NCI-H1436 (cell line): ENCODE measurements at regions not wholly inside any gene's neighbourhood (a gene's known extent, or its start where the extent isn't known, plus 50 kb on each side); places are given as distances from the start of the nearest gene placed in this dataset.

Experiments
- DNase-seq: peaks from one replicate; lab custom pipeline; 2025; lab: John Stamatoyannopoulos, UW

DNA sequence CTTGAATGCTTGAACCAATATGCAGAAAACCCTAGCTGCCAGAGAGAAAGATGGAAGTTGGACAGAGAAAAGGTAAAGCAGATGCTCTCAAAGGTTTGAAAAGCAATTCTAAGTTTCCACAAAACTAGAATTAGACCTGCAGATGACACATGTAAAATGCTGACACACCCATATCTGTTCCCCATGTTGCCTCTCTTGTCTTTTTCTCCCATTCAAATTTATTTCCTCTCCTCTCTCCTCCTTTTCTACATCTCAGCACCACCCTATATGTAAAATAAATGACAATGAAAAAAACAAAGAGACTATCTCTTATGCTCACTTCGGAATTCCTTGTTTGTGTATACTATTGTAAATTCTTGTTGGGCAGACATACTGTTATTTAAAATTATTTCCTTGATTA is 75.5 kb upstream of the PLEKHA5 start:
- no peak for DNase-seq

DNA sequence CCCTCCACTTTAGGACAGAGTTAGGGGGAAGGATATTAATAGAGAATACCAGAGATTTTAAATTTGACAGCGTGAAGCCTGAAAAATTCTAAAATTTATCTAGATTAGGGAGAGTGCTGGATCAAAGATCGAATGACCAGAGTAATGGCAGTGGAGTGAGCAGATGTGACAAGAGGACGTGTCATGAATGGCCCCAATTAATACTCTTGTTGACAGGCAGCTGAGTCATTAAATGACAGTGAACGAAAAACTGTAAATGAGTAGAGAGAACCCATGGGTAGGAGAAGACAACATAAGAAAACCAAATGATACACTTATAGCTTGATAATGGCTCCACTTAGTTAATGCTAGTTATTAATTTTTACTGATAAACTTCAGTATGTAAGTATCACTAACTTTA is 73.9 kb upstream of the PLEKHA5 start:
- no peak for DNase-seq

DNA sequence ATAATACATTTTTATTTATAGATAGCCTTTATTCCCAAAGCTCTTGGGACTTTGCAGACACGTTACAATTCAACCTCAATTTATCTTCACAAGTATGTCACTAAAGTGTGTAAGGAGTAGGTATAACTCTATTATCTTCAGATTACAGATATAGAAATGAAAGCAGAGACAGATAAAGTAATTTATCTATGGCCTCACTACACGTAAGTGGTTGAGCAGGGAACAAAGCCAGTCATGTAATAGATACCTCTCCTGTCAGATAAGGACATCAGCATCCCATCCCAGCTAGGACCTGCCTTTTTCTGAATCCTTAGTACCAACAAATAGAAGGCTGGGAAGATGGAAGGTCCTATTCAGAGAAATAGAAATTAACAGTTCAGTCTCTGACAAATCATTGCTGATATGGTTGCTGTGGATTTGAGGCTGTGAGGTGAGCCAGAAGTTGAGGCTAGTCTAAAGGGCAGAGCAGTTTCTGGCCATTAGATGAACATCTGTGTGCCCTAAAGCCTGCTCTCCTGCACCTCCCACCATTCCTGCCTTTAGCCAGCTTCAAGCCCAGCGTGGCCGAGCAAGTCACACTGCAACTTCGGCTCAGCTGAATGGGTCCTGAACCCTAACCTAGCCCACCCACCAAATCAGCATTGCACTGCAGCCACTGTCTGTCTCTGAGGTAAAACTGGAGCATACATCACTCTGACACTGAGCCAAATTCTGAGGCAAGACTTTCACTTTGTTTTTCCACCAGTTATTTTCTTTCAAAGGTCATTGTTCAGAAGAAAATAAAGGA is 71.1 kb upstream of the PLEKHA5 start:
- DNase-seq: no peak

DNA sequence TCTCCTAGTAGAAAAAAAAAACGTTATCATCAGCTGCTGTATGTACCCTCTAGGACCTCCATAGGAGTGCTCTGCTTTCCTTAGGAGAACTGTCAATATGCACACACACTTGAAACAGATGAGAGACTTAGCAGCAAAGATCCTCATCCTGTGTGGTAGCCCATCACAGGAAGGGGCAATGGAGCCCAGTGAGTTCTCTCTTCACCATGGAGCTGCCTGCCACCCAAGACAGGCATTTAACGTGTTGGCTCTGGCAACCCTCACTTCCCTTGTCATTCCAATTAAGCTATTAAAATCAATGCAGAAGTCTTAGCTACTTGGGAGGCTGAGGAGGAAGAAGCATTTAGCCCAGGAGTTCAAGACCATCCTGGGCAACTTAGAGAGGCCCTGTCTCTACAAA is 64.8 kb upstream of the PLEKHA5 start:
- no peak for DNase-seq

DNA sequence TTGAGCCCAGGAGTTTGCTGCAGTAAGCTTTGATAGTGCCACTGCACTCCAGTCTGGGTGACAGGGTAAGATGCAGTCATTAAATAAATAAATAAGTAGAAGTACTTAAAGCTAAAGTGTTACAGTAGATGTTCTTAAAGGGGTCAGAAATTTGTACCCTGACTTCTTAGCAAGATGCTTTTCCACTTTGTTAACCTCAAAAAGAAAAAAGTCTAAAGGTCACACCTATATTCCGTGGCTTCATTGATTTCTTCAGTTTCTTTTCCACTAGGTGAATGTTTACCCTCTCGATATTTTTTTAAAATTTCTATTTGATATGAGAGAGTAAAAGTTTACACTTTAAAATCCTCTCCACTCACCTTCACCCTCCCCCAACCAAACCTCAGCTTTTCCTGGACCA is 64.3 kb upstream of the PLEKHA5 start:
- no peak for DNase-seq

DNA sequence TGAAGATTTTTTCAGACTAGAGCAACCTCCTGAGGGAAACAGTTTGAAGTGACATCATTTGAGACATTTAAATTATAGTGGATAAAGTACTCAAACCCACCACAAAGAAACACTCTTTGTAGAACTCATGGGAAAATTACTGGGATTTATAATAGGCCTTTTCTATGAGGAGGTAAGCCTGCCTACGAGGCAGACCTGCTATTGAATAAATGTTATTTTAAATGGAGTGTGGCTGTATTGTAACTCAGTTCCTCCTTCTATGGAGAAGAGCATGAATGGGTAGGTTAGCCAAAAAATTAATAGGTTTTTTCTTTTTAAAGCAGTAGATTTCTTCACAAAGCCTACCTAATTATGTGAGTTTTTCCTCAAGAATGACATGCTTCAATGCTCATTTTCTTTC is 63.7 kb upstream of the PLEKHA5 start:
- DNase-seq: no peak

DNA sequence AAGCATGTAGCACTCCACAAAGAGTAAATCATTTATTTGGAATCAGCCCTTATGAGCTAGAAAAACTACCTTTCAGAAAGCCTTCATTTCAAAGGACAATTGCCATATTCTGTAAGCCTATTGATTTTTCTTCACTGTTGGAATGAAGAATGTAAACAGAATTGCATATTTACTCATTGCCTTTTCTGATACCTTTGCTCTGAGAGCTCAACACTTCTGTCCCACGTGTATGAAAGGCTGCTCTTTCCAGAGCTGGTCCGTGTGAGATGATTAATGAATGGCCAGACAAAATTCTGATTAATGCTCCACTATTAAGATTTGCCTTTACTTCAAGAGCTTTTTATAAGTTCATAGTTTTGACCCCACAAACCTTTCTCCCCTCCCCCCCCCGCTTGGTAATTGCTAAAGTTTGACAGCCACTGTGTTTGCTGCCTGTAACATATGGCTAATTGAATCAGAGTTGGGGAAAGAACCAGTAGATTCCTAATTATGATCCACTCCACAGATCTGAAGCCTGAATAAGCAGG is 63.0 kb upstream of the PLEKHA5 start:
- no peak for DNase-seq

DNA sequence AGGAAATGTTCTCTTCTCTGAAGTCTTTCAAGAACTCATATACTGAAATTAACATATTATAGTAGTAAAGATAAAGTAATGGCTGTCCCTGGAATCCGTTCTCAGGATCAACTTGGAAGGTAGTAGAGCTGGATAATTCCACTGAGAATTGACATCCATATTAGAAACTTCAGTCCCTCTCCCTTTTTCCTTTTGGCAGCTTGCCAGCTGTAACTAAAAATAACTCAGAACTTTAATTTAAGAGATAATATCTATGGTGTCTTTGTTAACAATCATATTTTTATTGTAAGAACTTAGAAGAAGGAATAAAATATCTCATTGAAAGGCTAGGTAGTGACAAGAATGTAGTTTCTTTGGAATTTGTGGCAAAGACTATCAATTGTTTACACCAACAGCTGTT is 61.4 kb upstream of the PLEKHA5 start:
- no peak for DNase-seq

DNA sequence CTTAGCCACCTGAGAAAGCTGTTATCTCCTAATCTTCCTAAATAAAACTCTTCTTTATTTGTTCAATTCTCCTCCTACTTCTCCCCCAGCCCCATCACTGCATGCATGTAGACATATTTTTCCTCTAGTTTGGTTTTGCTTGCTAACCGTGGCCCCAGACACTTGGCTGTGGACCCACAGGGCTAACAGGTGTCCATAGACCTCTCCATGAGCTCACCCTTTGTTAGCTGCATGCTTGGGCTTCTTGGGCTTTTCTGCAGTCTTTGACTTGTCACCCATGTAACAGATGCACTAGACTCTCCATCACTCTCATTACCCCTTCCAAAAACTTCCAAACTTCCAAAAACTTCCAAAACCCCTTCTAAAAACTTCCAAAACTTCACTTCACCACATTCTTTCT is 59.2 kb upstream of the PLEKHA5 start:
- no peak for DNase-seq

DNA sequence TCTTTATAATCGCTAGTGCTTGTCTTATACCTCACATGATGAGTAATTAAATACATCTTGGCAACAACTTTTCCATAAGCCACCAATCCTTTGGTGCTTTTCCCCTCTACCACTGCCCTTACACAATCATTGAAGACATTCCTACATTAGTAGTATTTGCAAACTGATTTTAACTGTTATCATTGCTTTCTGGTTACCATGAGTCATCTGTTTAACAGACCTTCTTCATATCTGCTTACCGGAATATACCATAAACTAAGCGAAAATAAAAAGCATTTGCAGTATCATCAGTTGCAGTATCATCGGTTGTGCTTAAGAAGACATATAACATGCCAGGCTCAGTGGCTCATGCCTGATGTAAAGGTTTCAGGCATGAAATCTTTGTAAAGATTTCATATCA is 54.8 kb upstream of the PLEKHA5 start:
- no peak for DNase-seq

DNA sequence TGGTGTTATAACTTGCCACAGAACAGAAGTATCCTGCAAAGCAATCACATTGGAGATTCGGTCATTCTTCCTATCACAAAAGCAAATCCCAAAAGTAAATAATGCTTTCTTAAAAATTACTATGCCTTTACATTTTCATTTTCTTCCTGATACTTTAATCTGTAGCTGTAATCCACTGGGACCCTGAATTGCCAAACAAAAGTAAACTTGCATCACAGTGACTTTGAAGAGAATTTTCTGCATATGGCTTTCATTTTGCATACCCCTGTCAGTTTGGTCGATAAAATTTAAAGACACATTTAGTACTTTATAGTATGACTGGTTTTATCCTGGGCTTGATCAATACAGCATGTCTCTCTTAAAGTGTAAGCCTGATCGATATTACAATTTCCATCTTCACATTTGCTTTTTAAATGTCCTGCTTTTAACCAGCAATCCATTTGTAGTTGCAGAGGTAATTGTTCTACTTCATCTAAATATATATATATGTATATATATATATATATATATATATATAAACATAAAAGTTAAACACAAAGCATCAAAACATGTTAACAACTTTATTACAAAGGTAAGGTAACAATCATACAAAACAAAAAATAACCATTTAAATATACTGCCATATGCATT is 53.7 kb upstream of the PLEKHA5 start:
- DNase-seq: no peak
